ENCODE measurements at regions not wholly inside any gene's neighbourhood (a gene's known extent, or its start where the extent isn't known, plus 50 kb on each side); places are given as distances from the start of the nearest gene placed in this dataset.

- TF ChIP-seq EZH2 (IDR thresholded peaks at IDR 0.05; ENCODE audit: low read depth, unreplicated experiment) (no peak), POLR2AphosphoS5 (IDR thresholded peaks at IDR 0.05; ENCODE audit: low read depth) (no peak), CREB1 (CRISPR knock-in tag; IDR thresholded peaks at IDR 0.05; ENCODE audit: low read depth) (no peak)
- TF ChIP-seq, protein P1, sequence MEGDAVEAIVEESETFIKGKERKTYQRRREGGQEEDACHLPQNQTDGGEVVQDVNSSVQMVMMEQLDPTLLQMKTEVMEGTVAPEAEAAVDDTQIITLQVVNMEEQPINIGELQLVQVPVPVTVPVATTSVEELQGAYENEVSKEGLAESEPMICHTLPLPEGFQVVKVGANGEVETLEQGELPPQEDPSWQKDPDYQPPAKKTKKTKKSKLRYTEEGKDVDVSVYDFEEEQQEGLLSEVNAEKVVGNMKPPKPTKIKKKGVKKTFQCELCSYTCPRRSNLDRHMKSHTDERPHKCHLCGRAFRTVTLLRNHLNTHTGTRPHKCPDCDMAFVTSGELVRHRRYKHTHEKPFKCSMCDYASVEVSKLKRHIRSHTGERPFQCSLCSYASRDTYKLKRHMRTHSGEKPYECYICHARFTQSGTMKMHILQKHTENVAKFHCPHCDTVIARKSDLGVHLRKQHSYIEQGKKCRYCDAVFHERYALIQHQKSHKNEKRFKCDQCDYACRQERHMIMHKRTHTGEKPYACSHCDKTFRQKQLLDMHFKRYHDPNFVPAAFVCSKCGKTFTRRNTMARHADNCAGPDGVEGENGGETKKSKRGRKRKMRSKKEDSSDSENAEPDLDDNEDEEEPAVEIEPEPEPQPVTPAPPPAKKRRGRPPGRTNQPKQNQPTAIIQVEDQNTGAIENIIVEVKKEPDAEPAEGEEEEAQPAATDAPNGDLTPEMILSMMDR (conservative IDR thresholded peaks at IDR 0.05; ENCODE audit: low read depth in 2 of 2): no peak
- TF ChIP-seq, protein P2, sequence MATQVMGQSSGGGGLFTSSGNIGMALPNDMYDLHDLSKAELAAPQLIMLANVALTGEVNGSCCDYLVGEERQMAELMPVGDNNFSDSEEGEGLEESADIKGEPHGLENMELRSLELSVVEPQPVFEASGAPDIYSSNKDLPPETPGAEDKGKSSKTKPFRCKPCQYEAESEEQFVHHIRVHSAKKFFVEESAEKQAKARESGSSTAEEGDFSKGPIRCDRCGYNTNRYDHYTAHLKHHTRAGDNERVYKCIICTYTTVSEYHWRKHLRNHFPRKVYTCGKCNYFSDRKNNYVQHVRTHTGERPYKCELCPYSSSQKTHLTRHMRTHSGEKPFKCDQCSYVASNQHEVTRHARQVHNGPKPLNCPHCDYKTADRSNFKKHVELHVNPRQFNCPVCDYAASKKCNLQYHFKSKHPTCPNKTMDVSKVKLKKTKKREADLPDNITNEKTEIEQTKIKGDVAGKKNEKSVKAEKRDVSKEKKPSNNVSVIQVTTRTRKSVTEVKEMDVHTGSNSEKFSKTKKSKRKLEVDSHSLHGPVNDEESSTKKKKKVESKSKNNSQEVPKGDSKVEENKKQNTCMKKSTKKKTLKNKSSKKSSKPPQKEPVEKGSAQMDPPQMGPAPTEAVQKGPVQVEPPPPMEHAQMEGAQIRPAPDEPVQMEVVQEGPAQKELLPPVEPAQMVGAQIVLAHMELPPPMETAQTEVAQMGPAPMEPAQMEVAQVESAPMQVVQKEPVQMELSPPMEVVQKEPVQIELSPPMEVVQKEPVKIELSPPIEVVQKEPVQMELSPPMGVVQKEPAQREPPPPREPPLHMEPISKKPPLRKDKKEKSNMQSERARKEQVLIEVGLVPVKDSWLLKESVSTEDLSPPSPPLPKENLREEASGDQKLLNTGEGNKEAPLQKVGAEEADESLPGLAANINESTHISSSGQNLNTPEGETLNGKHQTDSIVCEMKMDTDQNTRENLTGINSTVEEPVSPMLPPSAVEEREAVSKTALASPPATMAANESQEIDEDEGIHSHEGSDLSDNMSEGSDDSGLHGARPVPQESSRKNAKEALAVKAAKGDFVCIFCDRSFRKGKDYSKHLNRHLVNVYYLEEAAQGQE (IDR thresholded peaks at IDR 0.05; ENCODE audit: unreplicated experiment): no peak
These were observed 558.3 kb upstream of the PSMD7 start (continued) for GRCh38 chr16:73738266-73738665.

DNA sequence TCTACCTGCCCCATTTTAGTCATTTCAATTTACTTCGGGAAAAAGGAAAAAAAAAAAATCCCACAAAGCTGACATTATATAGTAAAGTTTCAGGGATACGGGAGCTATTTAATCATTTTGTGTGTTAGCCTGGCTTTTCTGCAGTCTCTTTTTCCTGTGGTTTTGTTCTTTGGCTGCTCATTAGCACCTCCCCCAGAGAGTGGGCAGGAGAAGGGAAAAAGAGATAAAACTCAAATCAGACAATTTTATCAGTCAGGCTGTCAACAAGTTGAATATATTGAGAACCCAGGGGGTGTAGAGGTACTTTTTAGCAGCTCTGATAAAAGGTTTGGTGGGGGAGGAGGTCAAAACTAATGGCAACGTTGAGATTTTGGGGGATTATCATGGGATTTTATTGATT is 559.0 kb upstream of the PSMD7 start:
- no peaks in the 10 kb centered on the region for H3F3A ChIP-seq (replicated peaks; ENCODE audit: low read depth)
- H3K27me3 Mint-ChIP-seq (ENCODE audit: insufficient read depth, low read depth, poor library complexity): peaks cover 4% of the 10 kb centered on the region
- TF ChIP-seq POLR2AphosphoS5 (IDR thresholded peaks at IDR 0.05; ENCODE audit: low read depth) (no peak), ETS1 (IDR thresholded peaks at IDR 0.05) (no peak), JUNB (IDR thresholded peaks at IDR 0.05; ENCODE audit: unreplicated experiment) (no peak), ZNF114 (CRISPR knock-in tag; IDR thresholded peaks at IDR 0.05) (no peak), STAT1 (IDR thresholded peaks at IDR 0.05; ENCODE audit: unreplicated experiment) (no peak), CREB1 (CRISPR knock-in tag; IDR thresholded peaks at IDR 0.05; ENCODE audit: low read depth) (no peak), EZH2phosphoT487 (IDR thresholded peaks at IDR 0.05; ENCODE audit: unreplicated experiment) (no peak), NANOG (IDR thresholded peaks at IDR 0.05; ENCODE audit: borderline replicate concordance) (no peak)
- TF ChIP-seq, protein P2 (IDR thresholded peaks at IDR 0.05; ENCODE audit: unreplicated experiment): no peak
- TF ChIP-seq, protein P1 (conservative IDR thresholded peaks at IDR 0.05; ENCODE audit: low read depth in 2 of 2): no peak
- no peak overlapping the region for H3K27ac ChIP-seq (ENCODE audit: low read depth)
- H2AFZ ChIP-seq: 0 out of 2 replicates have a peak overlapping the region, but pooled peaks have one; percentile 32
- no peak overlapping the region for H3K27ac Mint-ChIP-seq
- no peak overlapping the region for H3K4me3 ChIP-seq
- no peak for DNase-seq (ENCODE audit: low spot score)
- no peaks in the 10 kb centered on the region for H3K79me2 ChIP-seq (replicated peaks; ENCODE audit: insufficient read depth)
- no peak for ATAC-seq
- no peak overlapping the region for H3K4me2 ChIP-seq
- H3K4me1 Mint-ChIP-seq: no peaks in the 10 kb centered on the region
- H3K4me1 ChIP-seq (ENCODE audit: insufficient read depth): no peaks in the 10 kb centered on the region
- peaks cover 17% of the 10 kb centered on the region; the same call in 2 of the 3 replicates for H3K36me3 Mint-ChIP-seq (ENCODE audit: low read depth)
- H3K36me3 ChIP-seq (ENCODE audit: insufficient read depth): peaks cover 13% of the 10 kb centered on the region; the same call in 1 of the 2 replicates
- H3K9me2 ChIP-seq (ENCODE audit: insufficient read depth): no peaks in the 10 kb centered on the region
- H4K20me1 ChIP-seq (replicated peaks; ENCODE audit: insufficient read depth): no peaks in the 10 kb centered on the region
- H3K4me3 Mint-ChIP-seq: no peak overlapping the region
- H3K27me3 ChIP-seq (ENCODE audit: insufficient read depth): no peaks in the 10 kb centered on the region
- peaks cover 43% of the 10 kb centered on the region for H3K9me3 Mint-ChIP-seq
